ENCODE measurements at regions not wholly inside any gene's neighbourhood (a gene's known extent, or its start where the extent isn't known, plus 50 kb on each side); places are given as distances from the start of the nearest gene placed in this dataset.

DNA sequence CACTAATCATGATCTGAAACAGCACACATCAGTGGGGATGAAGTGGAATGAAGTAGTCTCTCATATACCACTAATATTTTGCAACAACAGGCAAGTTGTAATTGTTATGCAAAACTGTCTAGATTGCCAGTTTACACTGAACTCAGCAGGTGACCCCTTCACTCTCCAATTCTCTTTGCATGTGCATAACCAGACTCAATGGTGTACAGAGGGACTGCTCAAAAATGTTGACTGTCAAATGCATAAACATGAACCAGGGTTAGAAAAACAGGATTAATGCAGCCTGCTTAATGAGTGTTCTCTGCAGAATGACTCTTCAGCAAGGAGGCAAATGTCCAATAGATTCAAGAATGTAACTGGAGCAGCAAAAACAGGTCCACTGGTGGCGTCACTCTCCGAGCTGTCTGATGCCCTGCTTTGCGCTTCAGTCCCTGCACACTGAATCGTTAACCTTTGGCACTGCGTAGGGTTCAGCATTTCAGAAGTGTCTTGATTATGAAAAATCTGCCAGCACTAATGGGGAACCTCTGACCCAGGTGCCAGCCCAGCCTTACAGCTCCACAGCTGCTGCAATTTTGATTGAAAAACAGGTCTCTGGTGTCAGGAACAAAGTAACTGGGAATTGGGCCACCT is 209.3 kb downstream of the TDRD15 start:
- no peak for TF ChIP-seq EZH2 (IDR thresholded peaks at IDR 0.05)
- no peak for TF ChIP-seq POLR2AphosphoS5 (IDR thresholded peaks at IDR 0.05; ENCODE audit: borderline replicate concordance, low read depth, low read length)
- no peak for TF ChIP-seq FOXP2 (optimal IDR thresholded peaks at IDR 0.05; ENCODE audit: control extremely low read depth, extremely low read length, insufficient read depth)

Measured in SK-N-MC (cell line).